Effector memory CD8-positive, alpha-beta T cell (primary cell): ENCODE measurements at regions not wholly inside any gene's neighbourhood (a gene's known extent, or its start where the extent isn't known, plus 50 kb on each side); places are given as distances from the start of the nearest gene placed in this dataset.

Source experiments
- ATAC-seq: fragments of 150-1000 bp; cut with Tn5 transposase; replicated peaks from 2 replicates; pipeline ENCODE4 v1.10.0; 2021; ENCODE audit warnings: mild to moderate bottlenecking, moderate library complexity
- DNase-seq, 3 experiments: peaks; one replicate each; pipeline ENCODE4 v3.0.0; 2021
- H3K27ac Mint-ChIP-seq, 2 donors: one replicate each; pipeline ENCODE4 v1.8.0; 2022; ENCODE audit warnings: mild to moderate bottlenecking in 2 of 2, mixed read lengths in 2 of 2, moderate library complexity in 2 of 2
- H3K27me3 Mint-ChIP-seq, 2 donors: one replicate each; pipeline ENCODE4 v1.8.0; 2022; ENCODE audit warnings: mixed read lengths in 2 of 2
- H3K36me3 Mint-ChIP-seq: one replicate; pipeline ENCODE4 v1.8.0; 2022; ENCODE audit warnings: mild to moderate bottlenecking, moderate library complexity, mixed read lengths; ENCODE audit not compliant: insufficient read depth
- H3K4me1 Mint-ChIP-seq, 2 donors: one replicate each; pipeline ENCODE4 v1.8.0; 2022; ENCODE audit warnings: low read depth in 2 of 2, mixed read lengths in 2 of 2
- H3K4me3 Mint-ChIP-seq, 2 donors: one replicate each; pipeline ENCODE4 v1.8.0; 2022; ENCODE audit warnings: mild to moderate bottlenecking in 2 of 2, mixed read lengths in 2 of 2, moderate library complexity in 2 of 2
- H3K9me3 Mint-ChIP-seq, 2 donors: one replicate each; pipeline ENCODE4 v1.8.0; 2022; ENCODE audit warnings: mixed read lengths in 2 of 2

DNA sequence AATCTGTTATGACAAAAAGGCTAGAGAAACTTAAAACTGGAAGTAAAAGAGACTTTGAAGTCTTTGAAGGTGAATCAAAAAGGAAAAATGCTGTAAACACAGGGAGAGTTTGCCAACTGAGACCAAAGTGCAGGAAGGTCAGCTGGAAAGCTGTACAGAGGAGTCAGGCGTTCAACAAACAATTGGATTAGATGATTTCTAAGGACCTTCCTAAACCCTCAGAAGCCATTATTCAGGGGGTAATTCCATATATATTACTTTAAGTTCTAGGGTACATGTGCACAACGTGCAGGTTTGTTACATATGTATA is 156.8 kb downstream of the ZBTB18 start:
- ATAC-seq: no peak
- no peaks in the 10 kb centered on the region for H3K9me3 Mint-ChIP-seq
- no peak overlapping the region for H3K27ac Mint-ChIP-seq
- no peaks in the 10 kb centered on the region for H3K36me3 Mint-ChIP-seq
- DNase-seq: no peak
- no peaks in the 10 kb centered on the region for H3K4me1 Mint-ChIP-seq
- no peak overlapping the region for H3K4me3 Mint-ChIP-seq
- peaks cover 28 to 59% of the 10 kb centered on the region in 2 donors for H3K27me3 Mint-ChIP-seq

DNA sequence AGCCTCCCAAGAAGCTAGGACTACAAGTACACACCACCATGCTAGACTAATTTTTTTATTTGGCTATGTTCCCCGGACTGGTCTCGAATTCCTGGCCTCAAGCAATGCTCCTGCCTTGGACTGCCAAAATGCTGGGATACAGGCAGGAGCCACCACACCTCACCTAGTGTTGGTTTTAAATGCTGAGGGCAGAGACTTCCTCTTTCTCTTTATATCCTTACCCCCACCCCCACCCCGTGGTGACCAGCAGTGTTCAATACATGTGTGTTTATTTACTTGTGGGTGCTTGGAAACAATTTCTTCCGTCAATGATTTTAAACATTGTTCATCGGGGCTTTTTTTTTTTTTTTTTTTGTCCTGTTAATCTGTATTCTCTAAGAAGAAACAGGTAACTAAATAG is 158.9 kb downstream of the ZBTB18 start:
- Mint-ChIP-seq H3K4me3 (no peak overlapping the region), H3K27me3 (peaks cover 16 to 44% of the 10 kb centered on the region in 2 donors), H3K9me3 (no peaks in the 10 kb centered on the region), H3K4me1 (no peaks in the 10 kb centered on the region), H3K27ac (no peak overlapping the region), H3K36me3 (no peaks in the 10 kb centered on the region)
- ATAC-seq (no peak), DNase-seq (no peak)

DNA sequence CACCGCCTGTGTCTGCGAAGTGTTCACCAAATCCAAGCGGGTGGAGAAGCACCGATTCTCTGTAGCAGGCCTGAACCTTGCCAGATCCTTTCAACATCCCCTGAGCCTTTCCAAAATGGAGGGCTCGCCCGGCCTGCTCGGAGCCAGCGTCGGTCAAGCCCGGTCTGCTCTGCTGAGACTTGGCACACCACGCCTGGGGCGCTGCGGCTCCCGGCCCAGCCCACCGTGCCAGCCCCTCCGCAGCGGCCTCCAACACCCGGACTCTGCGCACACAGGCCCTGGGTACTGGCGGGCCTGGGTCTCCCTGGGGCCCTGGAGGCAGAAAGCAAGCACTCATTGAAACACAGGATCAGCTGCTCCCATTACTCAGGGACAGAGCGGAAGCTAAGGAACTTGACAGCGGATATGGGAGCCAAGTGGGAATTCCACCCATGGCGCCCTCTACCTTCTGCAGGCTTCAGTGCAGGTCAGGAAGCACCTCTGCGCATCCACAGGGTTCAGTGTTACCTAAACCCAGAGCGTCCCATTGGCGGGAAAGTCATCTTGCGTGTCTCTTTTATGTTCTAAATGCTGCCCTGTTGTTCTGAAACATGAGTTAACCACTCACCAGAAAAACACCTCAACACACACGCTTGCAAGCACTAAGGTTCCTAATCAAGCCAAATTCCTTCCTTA is 159.9 kb downstream of the ZBTB18 start:
- H3K27ac Mint-ChIP-seq: no peak overlapping the region
- H3K36me3 Mint-ChIP-seq: no peaks in the 10 kb centered on the region
- no peaks in the 10 kb centered on the region for H3K4me1 Mint-ChIP-seq
- ATAC-seq (no peak), DNase-seq (no peak)
- no peak overlapping the region for H3K4me3 Mint-ChIP-seq
- H3K27me3 Mint-ChIP-seq: peaks cover 20 to 42% of the 10 kb centered on the region in 2 donors
- no peaks in the 10 kb centered on the region for H3K9me3 Mint-ChIP-seq

DNA sequence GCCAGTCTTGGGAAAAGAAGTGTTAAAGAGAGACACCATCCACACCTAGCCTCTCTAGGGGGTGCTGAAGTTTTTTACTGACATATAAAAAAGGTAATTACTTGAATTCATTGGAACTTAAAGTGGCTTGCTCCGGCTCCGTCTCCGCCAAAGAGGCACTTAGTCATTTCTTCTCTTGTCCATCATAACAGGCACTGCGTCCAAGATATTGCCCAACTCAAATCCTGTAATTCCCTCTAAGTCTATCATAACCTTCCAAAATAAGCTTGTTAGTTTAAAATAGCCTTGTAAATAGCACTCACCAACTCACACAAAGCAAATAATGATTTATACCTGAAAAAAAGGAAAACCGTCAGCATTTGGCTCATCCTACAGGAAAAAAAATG is 160.5 kb downstream of the ZBTB18 start:
- DNase-seq: no peak
- Mint-ChIP-seq H3K27ac (no peak overlapping the region), H3K27me3 (peaks cover 21 to 45% of the 10 kb centered on the region in 2 donors)

DNA sequence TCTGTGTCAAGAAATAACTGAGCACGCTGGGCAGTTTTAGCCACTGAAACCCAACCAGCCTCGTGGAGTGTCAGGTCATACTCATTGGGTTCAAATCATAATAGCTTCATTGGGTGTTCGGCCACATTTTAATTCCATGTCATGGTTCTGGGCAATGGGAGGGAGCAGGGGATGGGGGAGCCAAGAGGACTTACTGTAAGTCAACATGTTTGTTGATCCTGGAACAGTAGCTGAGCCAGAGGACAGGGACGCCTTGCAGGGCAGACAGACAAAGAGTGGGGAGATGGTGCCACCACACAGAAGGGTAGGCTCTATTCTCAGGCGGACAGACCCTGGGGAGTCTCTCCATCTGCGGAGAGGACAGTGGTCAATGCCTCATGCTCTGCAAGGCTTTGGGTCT is 161.1 kb downstream of the ZBTB18 start:
- H3K9me3 Mint-ChIP-seq: no peaks in the 10 kb centered on the region
- H3K4me1 Mint-ChIP-seq: no peaks in the 10 kb centered on the region
- no peak overlapping the region for H3K27ac Mint-ChIP-seq
- DNase-seq (no peak), ATAC-seq (no peak)
- peaks cover 23 to 45% of the 10 kb centered on the region in 2 donors for H3K27me3 Mint-ChIP-seq
- H3K36me3 Mint-ChIP-seq: no peaks in the 10 kb centered on the region
- H3K4me3 Mint-ChIP-seq: no peak overlapping the region

More for the DNA sequence above, 160.5 kb downstream of the ZBTB18 start:
- Mint-ChIP-seq H3K4me3 (no peak overlapping the region), H3K36me3 (no peaks in the 10 kb centered on the region), H3K4me1 (no peaks in the 10 kb centered on the region), H3K9me3 (no peaks in the 10 kb centered on the region)
- no peak for ATAC-seq

DNA sequence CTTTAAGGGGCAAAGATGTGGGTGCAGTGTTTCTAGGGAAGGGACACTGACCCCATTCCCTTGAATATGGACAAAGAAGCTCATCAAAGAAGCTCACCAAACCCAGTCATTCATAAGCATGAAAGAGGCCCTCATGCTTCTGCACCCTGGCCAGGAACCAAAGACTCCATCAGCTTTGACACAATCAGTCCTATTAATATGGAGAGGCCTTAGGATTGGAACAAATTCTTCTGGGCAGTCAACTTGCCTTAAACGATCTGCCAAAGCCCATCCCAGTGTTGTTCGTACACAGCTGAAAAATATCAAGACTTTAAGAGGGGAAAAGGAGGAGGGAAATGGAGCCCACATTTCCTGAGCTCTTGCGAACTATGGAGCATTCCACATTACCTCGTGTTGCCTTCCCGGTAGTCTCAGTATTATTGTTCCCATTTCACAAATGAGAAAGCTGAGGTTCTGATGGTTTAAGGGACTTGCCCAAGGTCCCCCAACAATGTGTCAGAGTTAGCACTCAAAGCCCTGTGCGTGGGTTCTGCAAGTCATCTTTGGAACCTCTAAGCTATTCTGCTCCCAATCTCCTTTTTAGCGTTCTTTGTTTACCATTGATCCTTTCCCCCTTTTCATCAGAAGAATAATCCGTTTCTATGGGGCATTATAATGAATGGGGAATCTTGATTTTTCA is 161.9 kb downstream of the ZBTB18 start:
- ATAC-seq (no peak), DNase-seq (no peak)
- Mint-ChIP-seq H3K27me3 (peaks cover 26 to 46% of the 10 kb centered on the region in 2 donors), H3K36me3 (no peaks in the 10 kb centered on the region), H3K9me3 (no peaks in the 10 kb centered on the region), H3K27ac (no peak overlapping the region), H3K4me1 (no peaks in the 10 kb centered on the region), H3K4me3 (no peak overlapping the region)

DNA sequence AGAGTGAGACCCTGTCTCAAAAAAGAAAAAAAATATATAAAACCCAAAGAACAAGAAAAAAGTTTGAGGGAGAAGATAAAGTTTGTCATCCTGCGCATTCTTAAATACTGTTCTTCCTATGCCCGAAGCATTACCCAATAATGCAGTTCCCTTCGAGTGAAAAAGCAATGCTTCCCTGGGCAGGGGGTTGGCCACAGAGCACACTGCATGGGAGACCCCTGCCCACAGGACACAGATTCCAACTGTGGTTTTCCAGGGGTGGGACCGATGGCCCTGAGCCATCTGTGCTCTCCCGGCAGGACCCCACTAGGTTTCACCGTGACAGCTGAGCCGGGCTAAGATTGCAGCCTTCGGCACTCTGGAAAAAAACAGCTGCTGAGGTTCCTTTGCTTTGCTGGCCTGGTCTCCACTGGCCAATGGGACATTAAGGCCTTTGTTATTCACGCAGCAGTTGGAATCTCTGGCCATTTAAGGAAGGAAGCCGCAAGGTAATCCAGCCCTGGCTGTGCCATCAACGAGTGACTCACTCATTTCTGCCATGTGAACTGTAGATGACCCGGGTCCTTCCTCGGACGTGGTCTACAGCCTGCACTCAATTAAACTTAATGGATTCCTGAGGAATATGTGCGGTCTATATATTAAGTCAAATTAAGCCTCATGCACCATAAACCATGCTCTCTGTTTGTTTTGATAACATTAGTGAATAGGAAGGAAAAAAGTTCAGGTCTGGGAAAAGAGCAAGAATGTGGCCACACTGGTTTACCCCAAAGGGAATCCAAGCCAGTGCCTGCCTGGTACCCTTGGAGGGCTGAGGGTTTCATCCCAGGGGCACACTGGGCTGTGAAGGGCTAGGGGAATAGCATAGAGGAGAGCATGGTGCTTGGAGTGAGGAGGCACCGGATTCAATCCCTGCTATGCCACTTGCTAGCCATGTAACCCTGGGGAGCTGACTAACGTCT is 163.2 kb downstream of the ZBTB18 start:
- Mint-ChIP-seq H3K4me1 (no peaks in the 10 kb centered on the region), H3K36me3 (no peaks in the 10 kb centered on the region), H3K27me3 (peaks cover 30 to 50% of the 10 kb centered on the region in 2 donors), H3K9me3 (no peaks in the 10 kb centered on the region), H3K27ac (no peak overlapping the region), H3K4me3 (no peak overlapping the region)
- DNase-seq: no peak
- no peak for ATAC-seq

DNA sequence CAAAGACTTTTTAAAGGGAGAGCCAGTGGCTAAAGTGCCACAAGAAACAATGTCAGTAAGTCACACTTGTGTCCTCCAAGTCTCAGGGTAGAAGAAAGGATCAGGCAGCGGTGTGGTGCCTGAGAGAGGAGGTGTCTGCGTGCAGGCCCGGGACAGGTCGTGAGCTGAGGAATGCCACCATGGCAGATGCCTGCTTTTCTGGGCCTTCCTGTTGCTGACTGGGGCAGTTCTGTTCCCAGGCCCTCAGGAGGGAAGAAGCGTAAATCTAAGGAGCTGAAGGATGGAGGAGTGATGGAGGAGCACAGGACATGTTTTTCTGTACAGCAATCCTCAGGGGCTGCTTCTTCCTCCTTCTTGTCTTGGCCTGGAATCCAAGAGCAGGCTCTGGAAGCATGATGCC is 165.8 kb downstream of the ZBTB18 start:
- DNase-seq (no peak), ATAC-seq (no peak)
- no peaks in the 10 kb centered on the region for H3K36me3 Mint-ChIP-seq
- H3K4me3 Mint-ChIP-seq: no peak overlapping the region
- peaks cover 33 to 71% of the 10 kb centered on the region in 2 donors for H3K27me3 Mint-ChIP-seq
- H3K9me3 Mint-ChIP-seq: no peaks in the 10 kb centered on the region
- H3K4me1 Mint-ChIP-seq: no peaks in the 10 kb centered on the region
- H3K27ac Mint-ChIP-seq: no peak overlapping the region

DNA sequence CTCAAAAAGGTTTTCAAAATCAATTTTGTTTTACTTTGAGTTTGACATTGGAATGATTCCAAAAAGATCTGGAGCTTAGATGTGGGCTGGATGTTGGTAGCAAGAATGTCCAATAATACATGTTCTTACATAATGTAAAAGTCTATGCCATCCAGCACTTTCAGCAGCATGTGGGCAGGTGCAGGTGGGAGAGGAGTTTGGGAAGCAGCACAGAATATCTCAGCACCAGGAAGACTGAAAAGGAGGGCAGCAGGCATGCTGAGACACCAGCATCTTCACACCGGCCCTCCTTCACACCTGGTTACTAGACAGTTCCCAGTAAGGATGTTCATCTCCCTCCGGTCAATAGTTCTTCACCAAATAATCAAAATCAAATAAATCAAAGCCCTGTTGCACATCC is 166.6 kb downstream of the ZBTB18 start:
- H3K27me3 Mint-ChIP-seq: peaks cover 33 to 71% of the 10 kb centered on the region in 2 donors
- H3K27ac Mint-ChIP-seq: no peak overlapping the region
- DNase-seq: no peak
- H3K4me3 Mint-ChIP-seq: no peak overlapping the region
- no peaks in the 10 kb centered on the region for H3K9me3 Mint-ChIP-seq
- ATAC-seq: no peak
- no peaks in the 10 kb centered on the region for H3K4me1 Mint-ChIP-seq
- H3K36me3 Mint-ChIP-seq: no peaks in the 10 kb centered on the region

DNA sequence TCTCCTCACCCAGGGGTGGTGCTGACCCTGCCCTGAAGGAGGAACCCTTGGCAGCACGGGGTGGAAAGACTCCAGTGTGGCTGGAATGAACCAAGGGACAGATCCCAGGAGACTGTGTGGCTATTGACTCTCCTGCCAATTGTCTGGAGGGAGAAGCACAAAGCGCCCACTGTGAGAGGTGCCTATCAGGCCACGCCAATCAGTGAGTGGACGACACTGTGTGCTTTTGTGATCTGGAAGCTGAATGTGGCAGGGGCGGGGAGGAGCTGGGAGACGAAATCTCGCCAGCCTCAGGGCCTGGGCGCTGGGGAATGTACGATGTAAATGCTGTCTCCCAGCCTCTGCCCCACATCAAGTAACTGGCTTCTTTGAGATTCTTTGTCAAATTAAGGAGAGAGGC is 167.1 kb downstream of the ZBTB18 start:
- no peak for DNase-seq
- no peak for ATAC-seq
- H3K36me3 Mint-ChIP-seq: no peaks in the 10 kb centered on the region
- no peaks in the 10 kb centered on the region for H3K4me1 Mint-ChIP-seq
- no peak overlapping the region for H3K27ac Mint-ChIP-seq
- no peaks in the 10 kb centered on the region for H3K9me3 Mint-ChIP-seq
- peaks cover 33 to 74% of the 10 kb centered on the region in 2 donors for H3K27me3 Mint-ChIP-seq
- no peak overlapping the region for H3K4me3 Mint-ChIP-seq

DNA sequence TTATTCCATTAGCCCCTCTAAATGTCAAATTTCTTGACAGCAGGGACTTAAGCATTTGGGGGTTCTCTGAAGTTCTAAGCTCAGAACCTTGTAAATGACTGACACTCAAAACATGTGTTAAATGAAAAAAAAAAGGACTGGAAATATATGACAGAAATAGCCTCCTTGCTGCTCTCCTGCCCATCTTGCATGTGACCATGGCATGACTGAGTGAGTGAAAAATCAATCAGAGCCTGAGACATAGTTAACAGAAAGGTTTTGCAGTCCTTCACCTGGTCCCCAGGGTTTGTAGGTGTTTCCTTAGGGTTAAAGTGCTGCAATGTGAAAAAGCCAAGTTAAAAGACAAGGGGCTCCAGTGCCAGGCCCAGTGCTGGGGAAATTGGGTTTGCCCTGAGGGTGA is 168.1 kb downstream of the ZBTB18 start:
- Mint-ChIP-seq H3K9me3 (no peaks in the 10 kb centered on the region), H3K4me3 (no peak overlapping the region), H3K36me3 (no peaks in the 10 kb centered on the region), H3K4me1 (no peaks in the 10 kb centered on the region), H3K27ac (no peak overlapping the region), H3K27me3 (peaks cover 33 to 72% of the 10 kb centered on the region in 2 donors)
- DNase-seq (no peak), ATAC-seq (no peak)

DNA sequence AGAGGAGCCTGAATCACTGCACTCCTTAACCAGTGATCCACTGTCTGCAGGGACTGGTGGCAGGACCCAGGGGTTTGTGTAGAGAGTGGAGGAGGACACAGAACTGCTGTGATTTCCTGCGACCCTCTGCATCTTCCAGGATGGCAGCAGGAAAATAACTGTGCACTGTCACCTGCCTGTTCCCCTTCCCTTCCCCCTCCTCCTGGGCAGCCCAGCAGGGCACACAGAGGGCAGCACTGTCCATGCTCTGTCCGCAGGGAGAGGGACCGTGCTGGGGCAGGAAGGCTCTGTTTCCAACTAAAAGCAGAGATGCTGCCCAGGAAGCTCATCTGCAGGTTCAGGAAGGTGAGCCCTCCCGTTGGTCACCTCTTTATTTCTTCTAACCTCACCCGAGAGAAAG is 168.7 kb downstream of the ZBTB18 start:
- no peaks in the 10 kb centered on the region for H3K9me3 Mint-ChIP-seq
- no peak for ATAC-seq
- peaks cover 39 to 68% of the 10 kb centered on the region in 2 donors for H3K27me3 Mint-ChIP-seq
- no peak overlapping the region for H3K27ac Mint-ChIP-seq
- no peaks in the 10 kb centered on the region for H3K36me3 Mint-ChIP-seq
- H3K4me3 Mint-ChIP-seq: no peak overlapping the region
- no peaks in the 10 kb centered on the region for H3K4me1 Mint-ChIP-seq
- no peak for DNase-seq

DNA sequence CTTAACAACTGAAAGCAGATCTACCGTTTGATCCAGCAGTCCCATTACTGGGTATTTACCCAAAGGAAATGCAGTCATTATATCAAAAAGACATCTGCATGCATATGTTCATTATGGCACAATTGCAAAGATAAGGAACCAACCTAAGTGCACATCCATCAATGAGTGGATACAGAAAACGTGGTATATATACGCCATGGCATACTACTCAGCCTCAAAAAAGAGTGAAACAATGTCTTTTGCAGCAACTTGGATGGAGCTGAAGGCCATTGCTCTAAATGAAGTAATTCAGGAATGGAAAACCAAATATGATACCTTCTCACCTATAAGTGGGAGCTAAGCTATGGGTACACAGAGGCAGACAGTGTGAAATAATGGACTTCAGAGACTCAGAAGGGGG is 169.3 kb downstream of the ZBTB18 start:
- no peak for ATAC-seq
- H3K4me3 Mint-ChIP-seq: no peak overlapping the region
- no peak for DNase-seq
- H3K27ac Mint-ChIP-seq: no peak overlapping the region
- H3K9me3 Mint-ChIP-seq: no peaks in the 10 kb centered on the region
- peaks cover 38 to 68% of the 10 kb centered on the region in 2 donors for H3K27me3 Mint-ChIP-seq
- H3K4me1 Mint-ChIP-seq: no peaks in the 10 kb centered on the region
- no peaks in the 10 kb centered on the region for H3K36me3 Mint-ChIP-seq

DNA sequence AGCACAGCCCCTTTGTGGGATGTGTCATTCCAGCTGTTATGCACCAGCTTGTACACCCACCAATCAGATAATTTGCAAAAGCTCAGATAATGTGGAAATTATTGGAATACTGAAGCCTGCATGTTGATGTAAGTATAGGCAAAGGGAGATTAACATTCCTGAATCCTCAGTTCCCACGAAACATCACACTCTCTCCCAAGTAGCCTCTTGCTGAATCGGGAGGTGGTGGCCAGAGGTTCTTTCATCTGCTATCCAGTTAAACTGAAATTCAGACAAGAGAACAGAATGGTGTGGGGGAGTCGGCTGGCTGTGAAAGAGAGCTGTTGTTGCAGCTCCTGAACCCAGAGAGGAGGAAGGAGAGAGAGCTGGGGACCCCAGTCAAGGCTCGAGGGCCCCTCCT is 170.9 kb downstream of the ZBTB18 start:
- ATAC-seq (no peak), DNase-seq (no peak)
- Mint-ChIP-seq H3K4me3 (no peak overlapping the region), H3K9me3 (no peaks in the 10 kb centered on the region), H3K27ac (no peak overlapping the region), H3K36me3 (no peaks in the 10 kb centered on the region), H3K27me3 (peaks cover 43 to 70% of the 10 kb centered on the region in 2 donors), H3K4me1 (no peaks in the 10 kb centered on the region)
